ENCODE measurements at regions not wholly inside any gene's neighbourhood (a gene's known extent, or its start where the extent isn't known, plus 50 kb on each side); places are given as distances from the start of the nearest gene placed in this dataset.
"Not testable (repeated sequence)": the region's sequence is repeated elsewhere in the genome, so short reads cannot be mapped to it uniquely, and the experiment has no call there.

GRCh38 chr1:208350815-208351214 lies 106.6 kb upstream of the PLXNA2 start:
- H2BK120ac ChIP-seq (ENCODE audit: low read depth, low read length), result no peak overlapping the region
- H3K9ac ChIP-seq (ENCODE audit: low read length), result no peak overlapping the region
- no peak overlapping the region for H3K56ac ChIP-seq (ENCODE audit: low read length)
- H3K79me2 ChIP-seq (ENCODE audit: control insufficient read depth, insufficient read depth, low read length), result no peaks in the 10 kb centered on the region
- H3K4ac ChIP-seq (ENCODE audit: low read depth, low read length), result no peak overlapping the region
- no peak overlapping the region for H3K23ac ChIP-seq (ENCODE audit: low read length)
- no peak for DNase-seq
- no peaks in the 10 kb centered on the region for H3K27me3 ChIP-seq (ENCODE audit: insufficient read depth, low read length, poor library complexity)
- H2BK5ac ChIP-seq (ENCODE audit: low read length), result no peak overlapping the region
- H3K27ac ChIP-seq (ENCODE audit: low read depth, low read length), result no peak overlapping the region
- H4K8ac ChIP-seq (ENCODE audit: low read depth, low read length), result no peak overlapping the region
- WGBS (ENCODE audit: extremely low coverage, insufficient coverage, low lambda C conversion rate), result no CpG with 5 or more reads among the region's 1 CpG
- H2AK5ac ChIP-seq (ENCODE audit: low read length), result no peak overlapping the region
- no peak overlapping the region for H3K18ac ChIP-seq (ENCODE audit: low read length)
- no peaks in the 10 kb centered on the region for H3K79me1 ChIP-seq (ENCODE audit: low read length)
- no peak overlapping the region for H3K4me2 ChIP-seq (ENCODE audit: low read length)
- no peaks in the 10 kb centered on the region for H3K36me3 ChIP-seq (ENCODE audit: control insufficient read depth, insufficient read depth, low read length)
- H2BK15ac ChIP-seq (replicated peaks; ENCODE audit: low read depth), result no peak overlapping the region
- H3K4me1 ChIP-seq (ENCODE audit: control insufficient read depth, low read depth, low read length), result peaks cover 6% of the 10 kb centered on the region
- no peak overlapping the region for H4K5ac ChIP-seq (ENCODE audit: low read length)
- H3K4me3 ChIP-seq (ENCODE audit: low read length), result no peak overlapping the region

- Histone ChIP-seq H3K79me1 (ENCODE audit: low read length) (no peaks in the 10 kb centered on the region), H3K4ac (ENCODE audit: low read depth, low read length) (no peak overlapping the region), H4K5ac (ENCODE audit: low read length) (no peak overlapping the region), H2AK5ac (ENCODE audit: low read length) (no peak overlapping the region), H2BK120ac (ENCODE audit: low read depth, low read length) (no peak overlapping the region), H2BK15ac (replicated peaks; ENCODE audit: low read depth) (no peak overlapping the region), H3K4me3 (ENCODE audit: low read length) (no peak overlapping the region), H3K27ac (ENCODE audit: low read depth, low read length) (no peak overlapping the region), H3K9ac (ENCODE audit: low read length) (no peak overlapping the region), H3K4me1 (ENCODE audit: control insufficient read depth, low read depth, low read length) (peaks cover 6% of the 10 kb centered on the region), H3K27me3 (ENCODE audit: insufficient read depth, low read length, poor library complexity) (no peaks in the 10 kb centered on the region), H3K18ac (ENCODE audit: low read length) (no peak overlapping the region), H2BK5ac (ENCODE audit: low read length) (no peak overlapping the region), H3K4me2 (ENCODE audit: low read length) (no peak overlapping the region), H3K36me3 (ENCODE audit: control insufficient read depth, insufficient read depth, low read length) (no peaks in the 10 kb centered on the region), H3K56ac (ENCODE audit: low read length) (no peak overlapping the region), H3K79me2 (ENCODE audit: control insufficient read depth, insufficient read depth, low read length) (no peaks in the 10 kb centered on the region), H3K23ac (ENCODE audit: low read length) (no peak overlapping the region), H4K8ac (ENCODE audit: low read depth, low read length) (no peak overlapping the region)
- DNase-seq, result peak; percentile 61
- no CpG with 5 or more reads among the region's 8 CpGs for WGBS (ENCODE audit: extremely low coverage, insufficient coverage, low lambda C conversion rate)
Observed at GRCh38 chr1:208351838-208352237, 107.7 kb upstream of the PLXNA2 start.

GRCh38 chr1:208353797-208354196 lies 109.6 kb upstream of the PLXNA2 start:
- not testable (repeated sequence) for H4K5ac ChIP-seq (ENCODE audit: low read length); DNase-seq; H3K23ac ChIP-seq (ENCODE audit: low read length); H3K4ac ChIP-seq (ENCODE audit: low read depth, low read length); H2BK15ac ChIP-seq (replicated peaks; ENCODE audit: low read depth); H3K79me1 ChIP-seq (ENCODE audit: low read length); H3K79me2 ChIP-seq (ENCODE audit: control insufficient read depth, insufficient read depth, low read length); H3K36me3 ChIP-seq (ENCODE audit: control insufficient read depth, insufficient read depth, low read length); H2BK120ac ChIP-seq (ENCODE audit: low read depth, low read length); H3K18ac ChIP-seq (ENCODE audit: low read length); H3K27me3 ChIP-seq (ENCODE audit: insufficient read depth, low read length, poor library complexity); H3K9ac ChIP-seq (ENCODE audit: low read length); H3K4me2 ChIP-seq (ENCODE audit: low read length); H3K56ac ChIP-seq (ENCODE audit: low read length); H3K4me1 ChIP-seq (ENCODE audit: control insufficient read depth, low read depth, low read length); H4K8ac ChIP-seq (ENCODE audit: low read depth, low read length); H3K4me3 ChIP-seq (ENCODE audit: low read length); H3K27ac ChIP-seq (ENCODE audit: low read depth, low read length); H2AK5ac ChIP-seq (ENCODE audit: low read length); H2BK5ac ChIP-seq (ENCODE audit: low read length)
- no CpG with 5 or more reads among the region's 5 CpGs for WGBS (ENCODE audit: extremely low coverage, insufficient coverage, low lambda C conversion rate)

GRCh38 chr1:208357644-208358507 lies 113.7 kb upstream of the PLXNA2 start:
- H4K8ac ChIP-seq (ENCODE audit: low read depth, low read length), result no peak overlapping the region
- H3K27ac ChIP-seq (ENCODE audit: low read depth, low read length), result no peak overlapping the region
- no peak overlapping the region for H2BK120ac ChIP-seq (ENCODE audit: low read depth, low read length)
- H2BK15ac ChIP-seq (replicated peaks; ENCODE audit: low read depth), result no peak overlapping the region
- H3K36me3 ChIP-seq (ENCODE audit: control insufficient read depth, insufficient read depth, low read length), result no peaks in the 10 kb centered on the region
- H3K18ac ChIP-seq (ENCODE audit: low read length), result no peak overlapping the region
- peaks cover 4% of the 10 kb centered on the region for H3K4me1 ChIP-seq (ENCODE audit: control insufficient read depth, low read depth, low read length)
- no peak overlapping the region for H3K4ac ChIP-seq (ENCODE audit: low read depth, low read length)
- H3K27me3 ChIP-seq (ENCODE audit: insufficient read depth, low read length, poor library complexity), result no peaks in the 10 kb centered on the region
- no peak overlapping the region for H3K23ac ChIP-seq (ENCODE audit: low read length)
- no peak overlapping the region for H3K4me3 ChIP-seq (ENCODE audit: low read length)
- H3K56ac ChIP-seq (ENCODE audit: low read length), result no peak overlapping the region
- no peaks in the 10 kb centered on the region for H3K79me2 ChIP-seq (ENCODE audit: control insufficient read depth, insufficient read depth, low read length)
- no CpG with 5 or more reads among the region's 8 CpGs for WGBS (ENCODE audit: extremely low coverage, insufficient coverage, low lambda C conversion rate)
- no peak overlapping the region for H2AK5ac ChIP-seq (ENCODE audit: low read length)
- H3K79me1 ChIP-seq (ENCODE audit: low read length), result no peaks in the 10 kb centered on the region
- no peak overlapping the region for H3K4me2 ChIP-seq (ENCODE audit: low read length)
- H3K9ac ChIP-seq (ENCODE audit: low read length), result no peak overlapping the region
- H2BK5ac ChIP-seq (ENCODE audit: low read length), result no peak overlapping the region
- H4K5ac ChIP-seq (ENCODE audit: low read length), result no peak overlapping the region
- no peak for DNase-seq

- H3K18ac ChIP-seq (ENCODE audit: low read length), result no peak overlapping the region
- DNase-seq, result no peak
- H2BK15ac ChIP-seq (replicated peaks; ENCODE audit: low read depth), result no peak overlapping the region
- no peak overlapping the region for H2AK5ac ChIP-seq (ENCODE audit: low read length)
- H3K36me3 ChIP-seq (ENCODE audit: control insufficient read depth, insufficient read depth, low read length), result no peaks in the 10 kb centered on the region
- no peaks in the 10 kb centered on the region for H3K79me1 ChIP-seq (ENCODE audit: low read length)
- no peaks in the 10 kb centered on the region for H3K27me3 ChIP-seq (ENCODE audit: insufficient read depth, low read length, poor library complexity)
- no peak overlapping the region for H4K5ac ChIP-seq (ENCODE audit: low read length)
- H3K79me2 ChIP-seq (ENCODE audit: control insufficient read depth, insufficient read depth, low read length), result no peaks in the 10 kb centered on the region
- no peak overlapping the region for H2BK5ac ChIP-seq (ENCODE audit: low read length)
- no peak overlapping the region for H3K4me3 ChIP-seq (ENCODE audit: low read length)
- H3K23ac ChIP-seq (ENCODE audit: low read length), result no peak overlapping the region
- no peak overlapping the region for H3K27ac ChIP-seq (ENCODE audit: low read depth, low read length)
- WGBS (ENCODE audit: extremely low coverage, insufficient coverage, low lambda C conversion rate), result no CpG with 5 or more reads among the region's 4 CpGs
- H3K56ac ChIP-seq (ENCODE audit: low read length), result no peak overlapping the region
- H3K9ac ChIP-seq (ENCODE audit: low read length), result no peak overlapping the region
- H3K4me2 ChIP-seq (ENCODE audit: low read length), result no peak overlapping the region
- H3K4me1 ChIP-seq (ENCODE audit: control insufficient read depth, low read depth, low read length), result peaks cover 4% of the 10 kb centered on the region
- no peak overlapping the region for H4K8ac ChIP-seq (ENCODE audit: low read depth, low read length)
- no peak overlapping the region for H2BK120ac ChIP-seq (ENCODE audit: low read depth, low read length)
- H3K4ac ChIP-seq (ENCODE audit: low read depth, low read length), result no peak overlapping the region
Observed at GRCh38 chr1:208358651-208359050, 114.5 kb upstream of the PLXNA2 start.

- H2AK5ac ChIP-seq (ENCODE audit: low read length), result no peak overlapping the region
- no peak overlapping the region for H3K56ac ChIP-seq (ENCODE audit: low read length)
- WGBS (ENCODE audit: extremely low coverage, insufficient coverage, low lambda C conversion rate), result no CpG with 5 or more reads among the region's 2 CpGs
Observed at GRCh38 chr1:208362011-208362410, 117.8 kb upstream of the PLXNA2 start.

More at GRCh38 chr1:208362011-208362410, 117.8 kb upstream of the PLXNA2 start:
- Histone ChIP-seq H2BK120ac (ENCODE audit: low read depth, low read length) (no peak overlapping the region), H4K8ac (ENCODE audit: low read depth, low read length) (no peak overlapping the region), H3K27me3 (ENCODE audit: insufficient read depth, low read length, poor library complexity) (no peaks in the 10 kb centered on the region), H3K4me3 (ENCODE audit: low read length) (no peak overlapping the region), H4K5ac (ENCODE audit: low read length) (no peak overlapping the region), H3K4me1 (ENCODE audit: control insufficient read depth, low read depth, low read length) (peaks cover 2% of the 10 kb centered on the region), H3K27ac (ENCODE audit: low read depth, low read length) (no peak overlapping the region), H3K4ac (ENCODE audit: low read depth, low read length) (no peak overlapping the region), H2BK15ac (replicated peaks; ENCODE audit: low read depth) (no peak overlapping the region), H2BK5ac (ENCODE audit: low read length) (no peak overlapping the region), H3K79me2 (ENCODE audit: control insufficient read depth, insufficient read depth, low read length) (no peaks in the 10 kb centered on the region), H3K23ac (ENCODE audit: low read length) (no peak overlapping the region), H3K36me3 (ENCODE audit: control insufficient read depth, insufficient read depth, low read length) (no peaks in the 10 kb centered on the region), H3K79me1 (ENCODE audit: low read length) (no peaks in the 10 kb centered on the region), H3K4me2 (ENCODE audit: low read length) (no peak overlapping the region), H3K9ac (ENCODE audit: low read length) (no peak overlapping the region), H3K18ac (ENCODE audit: low read length) (no peak overlapping the region)
- no peak for DNase-seq
